Esophagus mucosa (tissue), 1 donor: ENCODE measurements at regions not wholly inside any gene's neighbourhood (a gene's known extent, or its start where the extent isn't known, plus 50 kb on each side); places are given as distances from the start of the nearest gene placed in this dataset.

ENCODE experiments used
- ATAC-seq: fragments of 200-7000 bp; cut with Tn5 transposase; one replicate; pipeline ENCODE4 v1.9.1; 2020
- donor health status: DM: yes; HTN: yes; CAD: no.

GRCh38 chr22:47716890-47717615 is 954.6 kb downstream of the TBC1D22A start:
- no peak for ATAC-seq

- no peak for ATAC-seq
Measured at GRCh38 chr22:47715866-47716578, 953.6 kb downstream of the TBC1D22A start.

GRCh38 chr22:47713941-47714340 is 951.5 kb downstream of the TBC1D22A start:
- ATAC-seq, result no peak

GRCh38 chr22:47710135-47710534 is 947.7 kb downstream of the TBC1D22A start:
- ATAC-seq, result no peak

- ATAC-seq, result no peak
Measured at GRCh38 chr22:47705350-47705749, 942.9 kb downstream of the TBC1D22A start.

GRCh38 chr22:47698906-47699305 is 936.5 kb downstream of the TBC1D22A start:
- no peak for ATAC-seq

- ATAC-seq, result no peak
Measured at GRCh38 chr22:47697861-47698260, 935.4 kb downstream of the TBC1D22A start.

GRCh38 chr22:47696776-47697175 is 934.3 kb downstream of the TBC1D22A start:
- ATAC-seq, result no peak

- no peak for ATAC-seq
Measured at GRCh38 chr22:47695176-47695575, 932.7 kb downstream of the TBC1D22A start.

- ATAC-seq, result no peak
Measured at GRCh38 chr22:47694536-47695130, 932.2 kb downstream of the TBC1D22A start.

- no peak for ATAC-seq
Measured at GRCh38 chr22:47693606-47694005, 931.2 kb downstream of the TBC1D22A start.

- ATAC-seq, result no peak
Measured at GRCh38 chr22:47692811-47693210, 930.4 kb downstream of the TBC1D22A start.

GRCh38 chr22:47691152-47691895 is 928.9 kb downstream of the TBC1D22A start:
- ATAC-seq, result no peak

GRCh38 chr22:47690586-47690985 is 928.1 kb downstream of the TBC1D22A start:
- ATAC-seq, result no peak

GRCh38 chr22:47690166-47690565 is 927.7 kb downstream of the TBC1D22A start:
- no peak for ATAC-seq

- no peak for ATAC-seq
Measured at GRCh38 chr22:47687776-47688175, 925.3 kb downstream of the TBC1D22A start.

- ATAC-seq, result no peak
Measured at GRCh38 chr22:47687346-47687655, 924.9 kb downstream of the TBC1D22A start.

- ATAC-seq, result no peak
Measured at GRCh38 chr22:47686594-47687345, 924.3 kb downstream of the TBC1D22A start.

- no peak for ATAC-seq
Measured at GRCh38 chr22:47681411-47682165, 919.1 kb downstream of the TBC1D22A start.

- no peak for ATAC-seq
Measured at GRCh38 chr22:47678636-47679287, 916.3 kb downstream of the TBC1D22A start.

- ATAC-seq, result no peak
Measured at GRCh38 chr22:47678048-47678447, 915.6 kb downstream of the TBC1D22A start.
